Trophoblast cell (in vitro differentiated cells and primary cell): ENCODE measurements at regions not wholly inside any gene's neighbourhood (a gene's known extent, or its start where the extent isn't known, plus 50 kb on each side); places are given as distances from the start of the nearest gene placed in this dataset.

Source experiments
- DNase-seq, 2 donors: peaks; one replicate each; pipeline ENCODE4 v3.0.0-alpha.2; 2016
- H2AFZ ChIP-seq: 2 replicates; pipeline ENCODE4 v1.6.1; 2013; ENCODE audit warnings: low read length, moderate library complexity, mild to moderate bottlenecking; ENCODE audit not compliant: insufficient read depth, poor library complexity
- H2AK5ac ChIP-seq: 2 replicates; pipeline ENCODE4 v1.6.1; 2013; ENCODE audit warnings: mild to moderate bottlenecking, low read length
- H2BK120ac ChIP-seq: 2 replicates; pipeline ENCODE4 v1.6.1; 2013; ENCODE audit warnings: low read length, mild to moderate bottlenecking, moderate library complexity; ENCODE audit not compliant: insufficient read depth, poor library complexity
- H2BK12ac ChIP-seq: 2 replicates; pipeline ENCODE4 v1.6.1; 2013; ENCODE audit warnings: mild to moderate bottlenecking, low read length, moderate library complexity
- H2BK5ac ChIP-seq: 2 replicates; pipeline ENCODE4 v1.6.1; 2013; ENCODE audit warnings: low read length, low read depth, moderate library complexity, mild to moderate bottlenecking; ENCODE audit not compliant: poor library complexity
- H3K14ac ChIP-seq: 2 replicates; pipeline ENCODE4 v1.6.1; 2013; ENCODE audit warnings: mild to moderate bottlenecking, low read length
- H3K18ac ChIP-seq: 2 replicates; pipeline ENCODE4 v1.6.1; 2013; ENCODE audit warnings: mild to moderate bottlenecking, low read length
- H3K23ac ChIP-seq: 2 replicates; pipeline ENCODE4 v1.6.1; 2013; ENCODE audit warnings: low read length
- H3K27ac ChIP-seq: 2 replicates; pipeline ENCODE4 v1.5.1; 2013; ENCODE audit warnings: low read depth, mild to moderate bottlenecking, inconsistent platforms, low read length, moderate library complexity
- H3K27me3 ChIP-seq: 2 replicates; pipeline ENCODE4 v1.6.1; 2013; ENCODE audit warnings: inconsistent platforms, mild to moderate bottlenecking, low read length, moderate library complexity; ENCODE audit not compliant: insufficient read depth
- H3K36me3 ChIP-seq, 2 experiments: 1 replicate in 1 of 2; 2 replicates in 1 of 2; pipeline ENCODE4 v1.6.1; 2013; ENCODE audit warnings: low read length in 2 of 2, mild to moderate bottlenecking in 2 of 2, moderate library complexity in 1 of 2; ENCODE audit not compliant: insufficient read depth in 2 of 2, control insufficient read depth in 1 of 2
- H3K4ac ChIP-seq: 2 replicates; pipeline ENCODE4 v1.6.1; 2013; ENCODE audit warnings: low read depth, mild to moderate bottlenecking, low read length, moderate library complexity
- H3K4me1 ChIP-seq, 2 experiments: 1 replicate in 1 of 2; 2 replicates in 1 of 2; pipeline ENCODE4 v1.6.1; 2013; ENCODE audit warnings: low read length in 2 of 2, mild to moderate bottlenecking in 2 of 2, moderate library complexity in 1 of 2; ENCODE audit not compliant: insufficient read depth in 2 of 2, control insufficient read depth in 1 of 2
- H3K4me2 ChIP-seq: 2 replicates; pipeline ENCODE4 v1.6.1; 2013; ENCODE audit warnings: inconsistent platforms, mild to moderate bottlenecking, low read length, moderate library complexity
- H3K4me3 ChIP-seq: 2 replicates; pipeline ENCODE4 v1.5.1; 2013; ENCODE audit warnings: mild to moderate bottlenecking, low read depth, low read length, inconsistent platforms
- H3K79me1 ChIP-seq: one replicate; pipeline ENCODE4 v1.6.1; 2013; ENCODE audit warnings: low read length
- H3K79me2 ChIP-seq: 2 replicates; pipeline ENCODE4 v1.6.1; 2013; ENCODE audit warnings: low read length, mild to moderate bottlenecking; ENCODE audit not compliant: control insufficient read depth, insufficient read depth, poor library complexity
- H3K9ac ChIP-seq: 2 replicates; pipeline ENCODE4 v1.6.1; 2013; ENCODE audit warnings: mild to moderate bottlenecking, low read length
- H3K9me3 ChIP-seq: 2 replicates; pipeline ENCODE4 v1.6.1; 2013; ENCODE audit warnings: low read depth, mild to moderate bottlenecking, control low read depth, inconsistent platforms, low read length; ENCODE audit not compliant: insufficient read depth
- H4K12ac ChIP-seq: 2 replicates; pipeline ENCODE4 v1.6.1; 2013; ENCODE audit warnings: low read depth, mild to moderate bottlenecking, low read length, moderate library complexity
- H4K8ac ChIP-seq: 2 replicates; pipeline ENCODE4 v1.6.1; 2013; ENCODE audit warnings: low read depth, mild to moderate bottlenecking, low read length, moderate library complexity
- H4K91ac ChIP-seq: one replicate; pipeline ENCODE4 v1.6.1; 2013; ENCODE audit warnings: low read depth, mild to moderate bottlenecking, low read length, moderate library complexity
- WGBS: extraction: QIAGEN DNeasy Blood & Tissue Kit; methylation state at CpG from one replicate; pipeline ENCODE4 v1.1.7; 2013; ENCODE audit warnings: missing lambda C conversion rate; ENCODE audit not compliant: insufficient read length, insufficient coverage; ENCODE audit errors: extremely low coverage; 5-methylcytosine and 5-hydroxymethylcytosine counted together

GRCh38 chr19:30136611-30137195, 194.7 kb downstream of the URI1 start:
- peaks cover 0 to 2% of the 10 kb centered on the region in 2 experiments for H3K4me1 ChIP-seq
- H3K4me3 ChIP-seq: no peak overlapping the region
- no peak overlapping the region for H3K4ac ChIP-seq
- no CpG with 5 or more reads among the region's 5 CpGs for WGBS
- no peak overlapping the region for H2AFZ ChIP-seq
- no peaks in the 10 kb centered on the region for H3K36me3 ChIP-seq
- no peak overlapping the region for H4K91ac ChIP-seq
- DNase-seq: no peak
- no peak overlapping the region for H3K14ac ChIP-seq
- H2BK5ac ChIP-seq: no peak overlapping the region
- no peak overlapping the region for H2BK120ac ChIP-seq
- H3K9ac ChIP-seq: no peak overlapping the region
- no peak overlapping the region for H3K18ac ChIP-seq
- no peak overlapping the region for H2AK5ac ChIP-seq
- no peaks in the 10 kb centered on the region for H3K27me3 ChIP-seq
- H3K9me3 ChIP-seq: no peaks in the 10 kb centered on the region
- no peak overlapping the region for H3K23ac ChIP-seq
- no peak overlapping the region for H4K12ac ChIP-seq
- H3K79me2 ChIP-seq: no peaks in the 10 kb centered on the region
- H2BK12ac ChIP-seq: no peak overlapping the region
- H4K8ac ChIP-seq: no peak overlapping the region
- H3K79me1 ChIP-seq: no peaks in the 10 kb centered on the region
- no peak overlapping the region for H3K4me2 ChIP-seq
- H3K27ac ChIP-seq: no peak overlapping the region

DNA sequence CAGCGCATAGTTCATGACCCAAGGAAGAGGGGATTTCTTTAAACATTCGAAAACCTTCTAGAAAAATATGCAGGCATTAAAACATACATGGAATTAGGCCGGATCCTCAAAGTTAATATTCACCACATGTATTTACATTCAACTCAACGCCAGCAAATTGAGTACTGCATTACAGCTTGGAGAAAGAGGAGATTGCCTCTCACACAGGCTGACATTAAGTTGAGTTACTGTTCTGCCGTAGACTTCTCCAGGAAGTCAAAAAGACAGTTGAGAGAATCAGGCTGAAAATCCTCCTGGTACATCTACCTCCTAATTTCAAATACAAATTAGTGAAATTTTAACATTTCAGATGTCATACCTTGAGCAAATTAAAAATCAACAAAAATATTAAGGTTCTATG, 195.7 kb downstream of the URI1 start:
- no peaks in the 10 kb centered on the region for H3K9me3 ChIP-seq
- no peak overlapping the region for H2BK5ac ChIP-seq
- H2BK12ac ChIP-seq: no peak overlapping the region
- H4K91ac ChIP-seq: no peak overlapping the region
- no peak overlapping the region for H4K8ac ChIP-seq
- H3K4ac ChIP-seq: no peak overlapping the region
- H3K79me2 ChIP-seq: no peaks in the 10 kb centered on the region
- H3K36me3 ChIP-seq: no peaks in the 10 kb centered on the region
- no peak overlapping the region for H2AK5ac ChIP-seq
- H3K79me1 ChIP-seq: no peaks in the 10 kb centered on the region
- no peak overlapping the region for H3K18ac ChIP-seq
- H3K4me2 ChIP-seq: no peak overlapping the region
- H3K4me1 ChIP-seq: peaks cover 0 to 2% of the 10 kb centered on the region in 2 experiments
- no peak overlapping the region for H2AFZ ChIP-seq
- H3K4me3 ChIP-seq: no peak overlapping the region
- no peaks in the 10 kb centered on the region for H3K27me3 ChIP-seq
- no peak for DNase-seq
- H4K12ac ChIP-seq: no peak overlapping the region
- H3K27ac ChIP-seq: no peak overlapping the region
- no peak overlapping the region for H2BK120ac ChIP-seq
- no CpG with 5 or more reads among the region's 5 CpGs for WGBS
- H3K23ac ChIP-seq: no peak overlapping the region
- no peak overlapping the region for H3K14ac ChIP-seq
- no peak overlapping the region for H3K9ac ChIP-seq

DNA sequence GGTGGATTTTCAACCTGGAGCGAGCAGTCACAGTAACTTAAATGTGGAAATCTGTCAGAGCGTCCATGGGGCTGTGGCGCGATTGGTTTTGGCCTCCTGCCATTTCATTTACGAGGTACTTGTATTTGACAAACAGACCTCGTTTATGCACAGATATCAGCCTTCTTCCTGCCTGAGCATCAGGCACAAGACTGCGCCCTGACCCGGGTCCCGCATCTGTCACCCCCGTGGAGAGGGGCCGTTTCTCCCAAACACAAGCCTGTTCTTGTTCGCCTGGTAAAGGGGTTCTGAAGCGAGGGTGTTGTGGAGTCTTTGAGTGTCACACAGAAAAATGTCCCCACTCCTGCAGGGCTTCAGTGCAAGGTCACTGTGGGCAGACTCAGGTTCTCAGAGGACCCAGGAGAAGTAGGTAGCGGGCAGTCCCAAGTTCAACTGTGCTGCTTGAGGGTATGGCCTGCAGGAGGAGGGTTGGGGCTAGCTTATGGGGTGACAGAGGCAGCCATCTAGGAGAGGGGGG, 202.3 kb downstream of the URI1 start:
- Histone ChIP-seq H2AK5ac (no peak overlapping the region), H3K79me1 (no peaks in the 10 kb centered on the region), H3K36me3 (no peaks in the 10 kb centered on the region), H3K14ac (no peak overlapping the region), H3K4ac (no peak overlapping the region), H2BK12ac (no peak overlapping the region), H3K4me2 (no peak overlapping the region), H3K4me3 (no peak overlapping the region), H4K8ac (no peak overlapping the region), H2AFZ (no peak overlapping the region), H3K9me3 (no peaks in the 10 kb centered on the region), H4K91ac (no peak overlapping the region), H3K27ac (no peak overlapping the region), H2BK120ac (no peak overlapping the region), H2BK5ac (no peak overlapping the region), H3K23ac (no peak overlapping the region), H3K27me3 (no peaks in the 10 kb centered on the region), H3K18ac (no peak overlapping the region), H4K12ac (no peak overlapping the region), H3K79me2 (no peaks in the 10 kb centered on the region), H3K9ac (no peak overlapping the region), H3K4me1 (no peaks in the 10 kb centered on the region)
- no CpG with 5 or more reads among the region's 14 CpGs for WGBS
- no peak for DNase-seq

DNA sequence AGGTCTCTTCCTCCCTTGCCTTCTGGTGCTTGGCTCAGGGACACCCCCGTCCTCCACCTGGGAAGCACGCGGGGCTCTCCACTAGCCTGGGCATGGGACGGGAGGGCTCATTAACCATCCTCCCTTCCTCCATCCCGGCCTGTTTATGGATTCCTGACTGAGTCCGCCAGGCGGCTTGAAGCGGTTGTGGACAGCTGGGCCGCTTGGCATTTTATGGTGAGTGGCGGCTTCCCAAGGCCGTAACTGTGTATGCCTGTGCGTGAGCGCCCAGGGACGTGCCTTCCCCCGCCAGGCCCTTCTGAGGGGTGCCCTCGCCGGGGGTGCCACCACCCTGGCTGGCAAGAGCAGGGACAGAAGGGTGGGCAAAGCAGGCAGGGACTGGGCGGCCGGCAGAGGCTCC, 202.8 kb downstream of the URI1 start:
- no peak overlapping the region for H3K23ac ChIP-seq
- no peaks in the 10 kb centered on the region for H3K27me3 ChIP-seq
- H3K9me3 ChIP-seq: no peaks in the 10 kb centered on the region
- no peaks in the 10 kb centered on the region for H3K4me1 ChIP-seq
- H4K8ac ChIP-seq: no peak overlapping the region
- no peak overlapping the region for H4K91ac ChIP-seq
- H3K27ac ChIP-seq: no peak overlapping the region
- no peak overlapping the region for H3K9ac ChIP-seq
- no peak overlapping the region for H2BK12ac ChIP-seq
- H3K36me3 ChIP-seq: no peaks in the 10 kb centered on the region
- no peak overlapping the region for H2BK5ac ChIP-seq
- no peak overlapping the region for H3K4ac ChIP-seq
- no peaks in the 10 kb centered on the region for H3K79me2 ChIP-seq
- no peak overlapping the region for H3K4me2 ChIP-seq
- no peak overlapping the region for H3K4me3 ChIP-seq
- no peak overlapping the region for H2BK120ac ChIP-seq
- no peak for DNase-seq
- no peak overlapping the region for H2AFZ ChIP-seq
- WGBS: no CpG with 5 or more reads among the region's 19 CpGs
- no peak overlapping the region for H3K14ac ChIP-seq
- H3K79me1 ChIP-seq: no peaks in the 10 kb centered on the region
- no peak overlapping the region for H3K18ac ChIP-seq
- no peak overlapping the region for H2AK5ac ChIP-seq
- no peak overlapping the region for H4K12ac ChIP-seq
